Caki2 (cell line): ENCODE measurements at regions not wholly inside any gene's neighbourhood (a gene's known extent, or its start where the extent isn't known, plus 50 kb on each side); places are given as distances from the start of the nearest gene placed in this dataset.
"Not testable (repeated sequence)": the region's sequence is repeated elsewhere in the genome, so short reads cannot be mapped to it uniquely, and the experiment has no call there.

ENCODE experiments used
- DNase-seq: peaks from one replicate; pipeline ENCODE4 v3.0.0-alpha.2; 2015; ENCODE audit warnings: low read depth
- in situ Hi-C: cut with HindIII; loops from 2 replicates; pipeline ENCODE4 v1.10.0; 2016; ENCODE audit warnings: low sequenced_read_pairs, low pct_unique_long_range_greater_than_20kb, mixed read lengths

GRCh38 chr4:128558896-128559679, 250.4 kb upstream of the JADE1 start:
- DNase-seq: no peak
- in situ Hi-C loops: no loop called here

DNA sequence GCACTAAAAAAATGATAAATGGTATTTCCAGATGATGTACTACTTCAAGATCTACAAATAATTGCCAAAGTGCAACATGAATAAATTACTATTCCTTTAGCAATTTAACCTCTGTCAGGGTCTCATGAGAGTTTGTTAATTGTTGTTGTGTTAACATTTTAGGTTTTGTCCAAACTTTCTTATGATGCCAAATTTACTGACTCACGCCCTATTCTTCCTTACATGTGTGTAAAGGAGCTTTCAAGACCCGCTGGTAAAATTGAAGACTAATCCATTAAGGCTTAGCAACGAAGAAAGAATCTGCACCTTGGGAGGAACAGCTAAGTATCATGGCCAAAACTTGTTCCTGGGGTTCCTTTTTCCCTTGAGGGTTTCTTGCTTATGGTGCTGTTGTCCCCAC, 252.7 kb upstream of the JADE1 start:
- in situ Hi-C loops: no loop called here
- no peak for DNase-seq

GRCh38 chr4:128553686-128554515, 255.6 kb upstream of the JADE1 start:
- DNase-seq: peak; percentile 27
- in situ Hi-C loops: no loop called here

GRCh38 chr4:128552586-128552907, 257.0 kb upstream of the JADE1 start:
- no peak for DNase-seq
- in situ Hi-C loops: no loop called here

DNA sequence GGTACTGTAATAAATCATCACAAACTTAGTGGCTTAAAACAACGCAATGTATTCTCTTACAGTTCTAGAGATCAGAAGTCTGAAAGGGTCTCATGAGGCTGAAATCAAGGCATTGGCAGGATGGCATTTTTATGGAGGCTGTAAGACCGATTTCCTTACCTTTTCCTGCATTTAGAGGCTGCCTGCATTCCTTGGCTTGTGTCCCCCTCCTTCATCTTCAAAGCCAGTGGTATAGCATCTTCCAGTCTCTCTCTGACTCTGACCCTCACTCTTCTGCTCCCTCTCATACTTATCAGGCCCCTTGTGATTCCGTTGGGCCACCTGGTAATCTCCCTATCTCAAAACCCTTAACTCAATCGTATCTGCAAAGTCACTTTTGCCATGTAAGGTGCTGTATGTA, 258.2 kb upstream of the JADE1 start:
- in situ Hi-C loops: no loop called here
- no peak for DNase-seq

- no peak for DNase-seq
- in situ Hi-C loops: no loop called here
These were observed 259.4 kb upstream of the JADE1 start for GRCh38 chr4:128550060-128550459.

- no peak for DNase-seq
- in situ Hi-C loops: no loop called here
These were observed 259.9 kb upstream of the JADE1 start for GRCh38 chr4:128549636-128550035.

DNA sequence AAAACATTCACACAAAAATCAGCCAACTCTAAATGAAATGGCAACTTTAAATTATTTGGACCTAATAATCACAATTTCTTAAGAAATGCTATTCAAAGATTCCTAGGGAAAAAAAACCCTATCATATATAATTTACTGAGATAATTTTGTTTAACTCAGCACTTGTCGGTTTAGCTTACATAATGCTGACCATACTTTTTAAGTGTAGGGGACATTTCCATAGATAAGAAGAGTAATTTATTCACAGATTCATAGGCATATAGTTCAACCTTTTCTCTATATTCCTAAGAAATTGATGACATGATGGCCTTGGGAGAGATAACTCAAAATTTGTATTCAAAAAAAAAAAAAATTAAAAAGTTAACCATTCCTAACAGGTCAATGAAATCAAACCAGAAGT, 260.8 kb upstream of the PGRMC2 start:
- in situ Hi-C loops: no loop called here
- DNase-seq: no peak

DNA sequence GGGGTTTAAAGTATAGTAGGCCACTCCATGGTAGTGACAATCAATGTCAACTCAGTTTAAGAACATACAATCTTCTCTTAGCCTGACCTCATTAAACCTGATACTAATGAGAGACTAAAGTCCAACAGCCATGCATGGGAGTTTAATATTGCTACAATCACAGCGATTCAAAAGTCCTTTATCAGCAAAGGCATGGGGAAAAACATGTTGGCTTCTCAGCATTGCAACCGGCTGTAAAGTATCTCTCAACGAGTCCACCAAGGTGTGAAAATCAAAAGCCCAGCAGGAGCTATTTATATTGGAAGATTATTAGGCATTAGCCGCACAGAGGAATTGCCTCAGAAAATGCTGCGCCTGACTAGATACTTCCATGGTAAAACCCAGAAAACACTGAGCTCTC, 256.7 kb upstream of the PGRMC2 start:
- in situ Hi-C loops: no loop called here
- no peak for DNase-seq

DNA sequence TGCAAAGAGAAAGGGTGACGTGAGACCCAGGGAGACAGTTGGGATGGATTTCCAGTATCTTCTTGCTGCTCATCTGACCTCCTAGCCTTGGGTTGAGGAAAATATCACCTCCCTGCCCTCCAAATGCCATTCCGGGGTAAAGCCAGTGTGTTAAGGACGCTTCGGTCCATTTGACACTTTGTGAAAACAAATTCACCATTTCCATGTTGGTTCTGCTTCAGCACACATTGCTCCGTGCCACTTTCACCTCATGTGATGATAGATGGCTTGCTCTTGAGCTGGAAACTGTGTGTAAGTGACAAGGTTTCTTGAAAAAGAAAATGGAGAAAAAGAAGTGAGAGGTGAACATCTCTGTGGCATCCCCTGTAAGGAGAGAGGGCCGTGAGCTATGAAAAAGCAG, 256.1 kb upstream of the PGRMC2 start:
- no peak for DNase-seq
- in situ Hi-C loops: no loop called here

- no peak for DNase-seq
- in situ Hi-C loops: no loop called here
These were observed 254.4 kb upstream of the PGRMC2 start for GRCh38 chr4:128542047-128542446.

DNA sequence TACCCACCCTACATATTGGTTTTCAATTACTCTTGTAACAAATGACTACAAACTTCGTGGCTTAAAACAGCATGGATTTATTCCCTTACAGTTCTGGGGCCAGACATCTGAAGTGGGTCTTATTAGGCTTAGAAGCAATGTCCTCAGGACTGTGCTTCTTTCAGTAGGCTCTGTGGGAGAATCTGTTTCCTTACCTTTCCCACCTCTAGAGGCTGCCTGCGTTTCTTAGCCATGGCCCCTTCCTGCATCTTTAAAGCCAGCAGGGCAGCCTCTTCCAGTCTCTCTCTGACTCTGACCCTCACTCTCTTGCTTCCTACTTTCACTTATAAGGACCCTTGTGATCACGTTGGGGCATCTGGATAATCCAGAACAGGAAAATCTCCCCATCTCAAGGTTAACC, 252.5 kb upstream of the PGRMC2 start:
- in situ Hi-C loops: no loop called here
- DNase-seq: no peak

DNA sequence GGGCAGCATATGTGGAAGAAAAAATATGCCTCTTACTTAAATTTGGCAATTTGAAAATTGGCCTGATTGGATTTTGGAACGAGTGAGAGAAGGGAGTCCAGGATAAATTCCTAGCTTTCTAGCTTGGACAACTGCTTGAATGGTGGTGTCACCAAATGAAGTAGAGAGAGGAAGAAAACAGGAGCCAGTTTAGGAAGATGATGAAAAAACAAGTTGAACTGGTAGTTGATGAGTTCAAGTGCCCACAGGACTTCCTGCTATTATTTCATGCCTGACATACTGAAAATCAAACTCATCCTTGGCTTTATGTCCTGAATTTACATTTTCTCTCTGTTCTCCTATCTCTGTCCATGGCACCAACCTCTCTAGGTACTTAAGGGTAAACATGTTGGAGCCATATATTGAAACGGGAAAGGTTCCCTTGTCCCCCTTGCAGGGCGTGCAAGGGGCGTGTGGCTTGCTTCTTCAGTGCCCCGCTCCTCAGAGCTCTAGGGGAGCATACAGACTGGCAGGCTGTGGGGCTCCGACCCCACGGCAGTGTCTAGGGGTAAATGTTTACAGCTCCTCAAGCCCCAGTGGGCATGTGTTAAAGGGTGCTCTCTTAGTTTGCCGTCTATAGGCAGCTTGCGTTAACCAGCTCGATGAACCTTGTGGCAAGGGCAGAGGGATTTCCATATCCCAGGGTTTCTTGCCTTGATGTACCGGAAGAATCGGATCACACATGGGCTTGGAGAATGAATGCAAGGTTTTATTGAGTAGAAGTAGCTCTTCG, 250.7 kb upstream of the PGRMC2 start:
- no peak for DNase-seq
- in situ Hi-C loops: no loop called here

DNA sequence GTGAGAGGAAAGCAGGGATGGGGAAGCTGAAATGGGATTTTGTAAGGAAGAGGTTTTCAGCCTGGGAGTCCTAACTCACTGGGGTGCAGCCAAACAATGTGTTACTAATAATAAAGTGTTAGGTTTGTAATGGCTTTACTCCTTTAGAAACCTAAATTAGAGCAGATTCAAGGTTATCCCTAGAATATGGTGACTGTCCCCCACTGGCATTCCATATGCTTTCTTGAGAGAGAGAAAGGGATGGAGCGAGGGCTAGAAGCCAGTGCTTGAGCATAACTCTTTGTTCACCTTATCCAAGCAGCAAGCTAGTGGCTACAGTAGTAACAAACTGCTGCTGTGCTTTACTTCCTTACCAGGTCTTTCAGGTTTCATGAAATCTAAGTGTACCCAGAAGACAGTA, 249.1 kb upstream of the PGRMC2 start:
- in situ Hi-C loops: no loop called here
- no peak for DNase-seq

DNA sequence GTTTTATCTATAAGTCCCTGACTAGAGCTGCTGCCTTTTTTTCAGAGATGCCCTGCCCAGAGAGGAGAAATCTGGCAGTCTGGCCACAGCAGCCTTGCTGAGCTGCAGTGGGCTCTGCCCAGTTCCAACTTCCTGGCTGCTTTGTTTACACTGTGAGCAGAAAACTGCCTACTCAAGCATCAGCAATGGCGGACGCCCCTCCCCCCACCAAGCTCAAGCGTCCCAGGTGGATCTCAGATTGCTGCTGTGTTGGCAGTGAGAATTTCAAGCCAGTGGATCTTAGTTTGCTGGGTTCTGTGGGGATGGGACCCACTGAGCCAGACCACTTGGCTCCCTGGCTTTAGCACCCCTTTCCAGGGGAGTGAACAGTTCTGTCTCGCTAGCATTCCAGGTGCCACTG, 247.9 kb upstream of the PGRMC2 start:
- DNase-seq, in situ Hi-C loops: not testable (repeated sequence)

DNA sequence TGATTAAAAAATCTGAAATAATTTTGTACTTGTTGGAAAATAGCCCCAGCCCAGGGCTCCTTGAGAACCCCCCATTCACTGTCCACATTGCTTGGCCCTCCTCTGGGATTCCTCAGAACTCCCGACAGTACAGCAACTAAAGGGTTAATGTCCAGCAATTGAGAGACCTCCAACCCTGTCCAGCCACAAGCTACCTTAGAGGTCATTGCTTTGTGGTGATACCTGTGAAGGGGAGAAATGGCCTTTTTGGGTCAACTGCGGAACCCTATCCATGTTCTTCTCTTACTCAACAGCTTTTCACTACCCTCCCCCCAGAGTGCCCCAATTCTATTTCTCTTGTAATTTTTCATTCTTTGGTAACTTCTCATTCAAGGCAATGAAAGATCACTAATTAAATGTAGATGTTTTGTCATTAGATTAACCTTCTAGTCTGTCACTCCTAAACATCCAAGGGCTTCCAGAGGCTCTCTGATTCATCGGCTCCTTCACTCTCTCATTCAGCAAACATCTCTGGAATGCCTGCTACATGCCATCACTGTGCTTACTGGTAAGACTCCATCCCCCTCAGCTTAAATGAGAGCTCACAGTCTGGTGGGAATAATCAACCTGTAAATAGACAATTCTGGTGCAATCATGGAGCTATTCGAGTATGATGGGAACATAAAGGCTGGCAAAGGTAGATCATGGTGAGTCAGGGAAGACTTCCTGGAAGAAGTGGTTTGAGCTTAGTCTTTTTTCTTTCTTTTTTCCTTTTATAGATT, 241.4 kb upstream of the PGRMC2 start:
- peak; percentile 89 for DNase-seq
- in situ Hi-C loops: no loop called here

GRCh38 chr4:128527946-128528576, 240.4 kb upstream of the PGRMC2 start:
- no peak for DNase-seq
- in situ Hi-C loops: no loop called here

DNA sequence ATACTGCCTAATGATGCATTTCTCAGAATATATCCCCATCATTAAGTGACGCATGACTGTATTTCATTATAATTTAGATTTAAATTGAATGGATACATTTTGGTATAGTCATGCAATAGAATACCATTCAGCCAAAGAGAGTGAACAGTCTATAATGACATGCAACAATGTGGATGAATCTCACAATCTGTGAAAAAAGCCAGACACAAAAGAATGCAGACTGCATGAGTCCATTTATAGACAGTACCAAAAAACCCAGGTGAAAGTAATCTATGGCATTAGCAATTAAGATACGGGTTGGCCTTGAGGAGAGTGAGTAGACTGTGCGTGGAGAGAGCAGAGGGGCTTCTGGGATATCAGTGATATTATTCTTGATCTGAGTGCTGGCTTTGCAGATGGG, 239.7 kb upstream of the PGRMC2 start:
- DNase-seq: no peak
- in situ Hi-C loops: no loop called here
